WI38 (cell line): ENCODE measurements at regions not wholly inside any gene's neighbourhood (a gene's known extent, or its start where the extent isn't known, plus 50 kb on each side); places are given as distances from the start of the nearest gene placed in this dataset.

Experiments
- H3K4me3 ChIP-seq: 2 replicates; pipeline ENCODE4 v1.5.1; 2011; ENCODE audit warnings: low read depth, mild to moderate bottlenecking, control low read depth, low read length
- TF ChIP-seq, protein P1 (sequence below): IDR thresholded peaks from 2 replicates; pipeline ENCODE4 v1.5.1; 2012; ENCODE audit warnings: low read depth, mild to moderate bottlenecking, control low read depth, low read length

DNA sequence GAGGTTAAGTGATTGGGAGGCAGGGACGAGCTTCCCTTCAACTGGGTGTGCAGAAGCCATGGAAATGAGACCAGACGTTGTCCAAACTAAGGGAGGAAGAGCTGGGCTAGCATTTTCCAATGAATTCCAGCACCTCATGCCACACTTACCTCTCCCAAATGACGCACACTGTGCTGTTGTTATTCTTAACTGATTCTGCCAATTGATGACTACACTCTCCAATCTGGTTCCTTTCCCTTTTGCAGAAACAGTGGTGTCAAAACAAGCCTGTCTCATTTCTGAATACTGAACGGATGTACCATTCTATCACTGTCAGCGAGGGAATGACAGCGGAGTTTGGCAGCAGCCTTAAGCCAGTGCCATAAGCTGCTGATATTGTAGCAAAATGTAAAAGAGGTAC lies 380.5 kb upstream of the HNRNPA3 start:
- no peak overlapping the region for H3K4me3 ChIP-seq
- TF ChIP-seq, protein P1, sequence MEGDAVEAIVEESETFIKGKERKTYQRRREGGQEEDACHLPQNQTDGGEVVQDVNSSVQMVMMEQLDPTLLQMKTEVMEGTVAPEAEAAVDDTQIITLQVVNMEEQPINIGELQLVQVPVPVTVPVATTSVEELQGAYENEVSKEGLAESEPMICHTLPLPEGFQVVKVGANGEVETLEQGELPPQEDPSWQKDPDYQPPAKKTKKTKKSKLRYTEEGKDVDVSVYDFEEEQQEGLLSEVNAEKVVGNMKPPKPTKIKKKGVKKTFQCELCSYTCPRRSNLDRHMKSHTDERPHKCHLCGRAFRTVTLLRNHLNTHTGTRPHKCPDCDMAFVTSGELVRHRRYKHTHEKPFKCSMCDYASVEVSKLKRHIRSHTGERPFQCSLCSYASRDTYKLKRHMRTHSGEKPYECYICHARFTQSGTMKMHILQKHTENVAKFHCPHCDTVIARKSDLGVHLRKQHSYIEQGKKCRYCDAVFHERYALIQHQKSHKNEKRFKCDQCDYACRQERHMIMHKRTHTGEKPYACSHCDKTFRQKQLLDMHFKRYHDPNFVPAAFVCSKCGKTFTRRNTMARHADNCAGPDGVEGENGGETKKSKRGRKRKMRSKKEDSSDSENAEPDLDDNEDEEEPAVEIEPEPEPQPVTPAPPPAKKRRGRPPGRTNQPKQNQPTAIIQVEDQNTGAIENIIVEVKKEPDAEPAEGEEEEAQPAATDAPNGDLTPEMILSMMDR = no peak

DNA sequence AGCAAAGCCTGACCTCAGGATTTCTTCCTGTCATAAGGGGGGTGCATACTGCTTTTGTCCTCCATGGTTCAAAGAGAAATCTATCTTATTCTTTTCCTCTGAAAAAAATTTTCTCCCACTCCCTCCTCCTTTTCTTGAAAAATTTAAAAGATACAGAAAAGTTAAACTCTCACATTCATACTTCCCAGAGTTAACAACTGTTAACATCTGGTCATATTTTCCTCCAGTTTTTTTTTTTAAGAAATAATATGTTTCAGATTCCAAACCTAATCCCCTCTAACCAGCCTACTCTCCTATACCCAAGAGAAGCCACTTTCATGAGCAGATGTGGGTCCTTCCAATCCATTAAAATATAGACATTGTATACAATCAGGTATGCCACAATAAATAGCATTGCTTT lies 378.9 kb upstream of the HNRNPA3 start:
- no peak overlapping the region for H3K4me3 ChIP-seq
- TF ChIP-seq, protein P1 = no peak

DNA sequence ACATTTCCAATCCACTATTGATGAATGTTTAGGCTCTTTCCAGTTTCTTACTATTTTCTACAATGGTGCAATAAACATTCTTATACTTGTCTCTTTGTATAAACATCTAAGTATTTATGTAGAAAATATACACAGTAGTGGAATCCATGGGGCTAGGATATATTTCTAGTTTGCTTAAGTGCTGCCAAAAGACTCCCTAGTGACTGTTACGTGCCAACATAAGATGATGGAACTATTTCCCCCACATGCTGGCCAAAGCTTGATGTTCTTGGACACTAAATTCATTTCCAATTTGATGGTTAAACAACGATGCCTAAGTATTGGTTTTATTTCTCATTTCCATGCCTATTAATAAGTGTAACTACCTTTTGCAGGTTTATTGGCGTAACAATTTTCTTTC lies 378.4 kb upstream of the HNRNPA3 start:
- no peak overlapping the region for H3K4me3 ChIP-seq
- TF ChIP-seq, protein P1 = no peak

DNA sequence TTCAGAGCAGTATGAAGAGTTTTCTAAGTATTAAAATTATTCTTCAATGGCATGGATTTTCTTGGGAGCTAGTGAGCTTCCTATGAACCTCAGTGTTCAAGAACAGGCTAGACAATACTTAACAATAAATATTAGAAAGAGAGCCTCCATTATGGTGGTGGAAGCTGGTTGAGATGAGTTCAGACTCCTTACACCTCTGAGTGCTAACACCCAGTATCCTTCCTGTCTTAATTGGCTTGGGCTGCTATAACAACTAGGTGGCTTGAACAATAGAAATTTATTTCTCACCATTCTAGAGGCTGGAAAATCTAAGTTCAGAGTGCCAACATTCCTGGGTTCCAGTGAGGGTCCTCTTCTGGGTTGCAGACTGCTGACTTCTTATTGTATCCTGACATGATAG lies 369.4 kb upstream of the HNRNPA3 start:
- no peak overlapping the region for H3K4me3 ChIP-seq
- TF ChIP-seq, protein P1 = no peak

DNA sequence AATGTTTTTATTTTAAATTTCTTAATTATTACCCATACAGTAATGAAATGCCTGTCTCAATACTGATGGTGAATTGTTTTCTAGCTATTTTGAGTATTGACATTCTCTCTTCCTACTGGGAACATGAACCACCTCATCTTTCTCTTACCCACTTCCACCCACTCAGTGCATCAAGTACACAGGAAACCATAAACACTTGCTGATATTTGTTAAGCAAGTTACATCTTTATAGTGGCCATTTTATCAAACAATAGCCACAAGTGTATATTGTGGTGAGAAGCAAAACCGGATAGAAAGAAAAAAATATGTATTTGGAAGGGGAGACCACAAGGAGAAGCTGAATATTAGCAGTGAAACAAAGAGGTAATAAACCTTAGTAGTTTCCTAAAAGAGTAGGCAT lies 368.1 kb upstream of the HNRNPA3 start:
- no peak overlapping the region for H3K4me3 ChIP-seq
- TF ChIP-seq, protein P1 = no peak

DNA sequence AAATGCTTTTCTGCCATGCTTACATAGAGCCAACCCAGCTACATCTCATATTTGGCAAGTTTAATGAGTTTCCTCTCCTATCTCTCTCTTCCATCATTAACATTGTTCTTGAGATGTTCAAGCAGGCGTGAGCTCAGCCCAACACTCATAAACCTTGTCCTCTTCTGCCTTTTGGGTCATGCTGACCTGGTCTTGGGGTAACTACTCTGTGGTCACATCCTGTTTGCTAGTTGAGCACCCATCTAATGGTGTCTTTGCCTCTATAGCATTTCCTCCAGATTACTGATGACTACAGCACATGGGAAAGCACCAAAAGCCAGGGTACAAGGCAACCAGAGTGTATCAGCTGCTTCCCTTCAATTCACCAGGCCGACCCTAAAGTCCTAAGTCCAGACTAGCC lies 366.9 kb upstream of the HNRNPA3 start:
- H3K4me3 ChIP-seq = no peak overlapping the region

DNA sequence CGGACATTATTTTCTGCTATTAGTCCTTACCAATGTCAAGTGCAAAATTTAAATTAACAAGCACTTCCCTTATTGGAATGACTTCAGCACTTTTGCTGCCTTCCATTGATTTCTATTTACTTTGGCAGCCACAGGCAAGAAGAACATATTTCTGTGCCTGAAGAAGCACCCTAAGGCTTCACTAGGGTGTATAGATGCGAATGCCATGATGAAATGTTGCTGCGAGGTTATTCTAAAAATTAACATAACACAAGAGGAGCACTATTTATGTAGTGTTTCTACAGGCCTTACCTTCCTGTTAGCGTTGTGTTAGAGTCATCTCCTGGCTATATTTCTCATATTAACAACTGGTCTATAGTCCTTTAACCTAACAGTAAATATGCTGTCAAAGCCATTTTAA lies 365.0 kb upstream of the HNRNPA3 start:
- H3K4me3 ChIP-seq = no peak overlapping the region
- TF ChIP-seq, protein P1 = no peak

More for the DNA sequence above, 366.9 kb upstream of the HNRNPA3 start:
- TF ChIP-seq, protein P1 = no peak
